Progenitor cell of endocrine pancreas (in vitro differentiated cells): ENCODE measurements at regions not wholly inside any gene's neighbourhood (a gene's known extent, or its start where the extent isn't known, plus 50 kb on each side); places are given as distances from the start of the nearest gene placed in this dataset.

Source experiments
- DNase-seq: peaks from one replicate; pipeline ENCODE4 v3.0.0; 2021; ENCODE audit warnings: low spot score; ENCODE audit not compliant: unreplicated experiment
- H3K27ac Mint-ChIP-seq: 2 replicates; pipeline ENCODE4 v1.8.0; 2021; ENCODE audit warnings: mild to moderate bottlenecking, moderate library complexity, mixed read lengths
- H3K27me3 Mint-ChIP-seq: 2 replicates; pipeline ENCODE4 v1.8.0; 2021; ENCODE audit warnings: mixed read lengths
- H3K36me3 Mint-ChIP-seq: 2 replicates; pipeline ENCODE4 v1.8.0; 2022; ENCODE audit warnings: mixed read lengths; ENCODE audit not compliant: insufficient read depth
- H3K4me1 Mint-ChIP-seq: 2 replicates; pipeline ENCODE4 v1.8.0; 2021; ENCODE audit warnings: low read depth, mixed read lengths
- H3K4me3 Mint-ChIP-seq: 2 replicates; pipeline ENCODE4 v1.8.0; 2021; ENCODE audit warnings: low read depth, mild to moderate bottlenecking, moderate library complexity, mixed read lengths
- H3K9me3 Mint-ChIP-seq: 2 replicates; pipeline ENCODE4 v1.8.0; 2021; ENCODE audit warnings: low read depth, mixed read lengths
- CTCF ChIP-seq: fragments of 200-600 bp; sonication (generic); IDR thresholded peaks from one replicate; pipeline ENCODE4 v1.5.0; 2021; ENCODE audit warnings: antibody characterized with exemption, mild to moderate bottlenecking; ENCODE audit not compliant: unreplicated experiment

GRCh38 chr18:22860807-22861206, 72.3 kb upstream of the RBBP8 start:
- H3K27me3 Mint-ChIP-seq = no peaks in the 10 kb centered on the region
- no peaks in the 10 kb centered on the region for H3K36me3 Mint-ChIP-seq
- no peak overlapping the region for H3K4me3 Mint-ChIP-seq
- DNase-seq = no peak
- H3K9me3 Mint-ChIP-seq = no peaks in the 10 kb centered on the region
- H3K27ac Mint-ChIP-seq = no peak overlapping the region
- no peaks in the 10 kb centered on the region for H3K4me1 Mint-ChIP-seq
- TF ChIP-seq CTCF = no peak

GRCh38 chr18:22865354-22866116, 67.6 kb upstream of the RBBP8 start:
- no peak for DNase-seq

GRCh38 chr18:22868831-22869230, 64.3 kb upstream of the RBBP8 start:
- H3K9me3 Mint-ChIP-seq = no peaks in the 10 kb centered on the region
- TF ChIP-seq CTCF = no peak
- no peak overlapping the region for H3K4me3 Mint-ChIP-seq
- no peak for DNase-seq
- peaks cover 23% of the 10 kb centered on the region for H3K4me1 Mint-ChIP-seq
- no peak overlapping the region for H3K27ac Mint-ChIP-seq
- H3K36me3 Mint-ChIP-seq = no peaks in the 10 kb centered on the region
- no peaks in the 10 kb centered on the region for H3K27me3 Mint-ChIP-seq

More at GRCh38 chr18:22865354-22866116, 67.6 kb upstream of the RBBP8 start:
- H3K9me3 Mint-ChIP-seq = no peaks in the 10 kb centered on the region
- H3K27ac Mint-ChIP-seq = no peak overlapping the region
- no peaks in the 10 kb centered on the region for H3K4me1 Mint-ChIP-seq
- no peak for TF ChIP-seq CTCF
- H3K4me3 Mint-ChIP-seq = no peak overlapping the region
- no peaks in the 10 kb centered on the region for H3K36me3 Mint-ChIP-seq
- H3K27me3 Mint-ChIP-seq = no peaks in the 10 kb centered on the region

GRCh38 chr18:22871809-22872525, 61.2 kb upstream of the RBBP8 start:
- Mint-ChIP-seq H3K4me1 (peaks cover 23% of the 10 kb centered on the region), H3K9me3 (no peaks in the 10 kb centered on the region), H3K36me3 (no peaks in the 10 kb centered on the region), H3K4me3 (no peak overlapping the region), H3K27me3 (no peaks in the 10 kb centered on the region), H3K27ac (no peak overlapping the region)
- TF ChIP-seq CTCF = no peak
- DNase-seq = no peak

- H3K27me3 Mint-ChIP-seq = no peaks in the 10 kb centered on the region
- peaks cover 23% of the 10 kb centered on the region for H3K4me1 Mint-ChIP-seq
- DNase-seq = no peak
- H3K36me3 Mint-ChIP-seq = no peaks in the 10 kb centered on the region
- no peak overlapping the region for H3K4me3 Mint-ChIP-seq
- peak overlapping the region; percentile 14 for H3K27ac Mint-ChIP-seq
- no peaks in the 10 kb centered on the region for H3K9me3 Mint-ChIP-seq
- TF ChIP-seq CTCF = no peak
Measured at GRCh38 chr18:22872900-22873537, 60.1 kb upstream of the RBBP8 start.
